Inflammatory macrophage (primary cell): ENCODE measurements at regions not wholly inside any gene's neighbourhood (a gene's known extent, or its start where the extent isn't known, plus 50 kb on each side); places are given as distances from the start of the nearest gene placed in this dataset.
"Not testable (repeated sequence)": the region's sequence is repeated elsewhere in the genome, so short reads cannot be mapped to it uniquely, and the experiment has no call there.

Experiments used
- DNase-seq, 2 donors: peaks; one replicate each; pipeline ENCODE4 v3.0.0-alpha.2; 2020 to 2022

DNA sequence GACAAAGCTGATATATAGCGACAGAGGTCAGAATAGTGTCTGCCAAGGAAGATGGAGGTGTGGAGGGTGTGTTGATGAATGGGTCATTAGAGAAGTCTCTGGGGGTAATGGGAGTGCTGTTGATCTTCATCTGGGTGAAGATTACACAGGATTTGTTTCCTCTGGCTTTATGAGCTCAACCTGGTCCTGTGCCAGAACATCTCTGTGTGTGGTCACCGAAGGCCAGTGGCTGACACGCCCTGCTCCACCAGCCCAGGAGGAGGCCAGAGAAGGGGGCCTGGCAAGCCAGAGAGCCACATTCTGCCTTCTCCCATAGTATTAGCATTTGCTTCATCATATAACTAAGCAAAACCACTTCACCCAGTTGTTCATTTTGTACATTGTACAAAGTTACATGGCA lies 121.1 kb downstream of the ZNF621 start:
- DNase-seq, result no peak

DNA sequence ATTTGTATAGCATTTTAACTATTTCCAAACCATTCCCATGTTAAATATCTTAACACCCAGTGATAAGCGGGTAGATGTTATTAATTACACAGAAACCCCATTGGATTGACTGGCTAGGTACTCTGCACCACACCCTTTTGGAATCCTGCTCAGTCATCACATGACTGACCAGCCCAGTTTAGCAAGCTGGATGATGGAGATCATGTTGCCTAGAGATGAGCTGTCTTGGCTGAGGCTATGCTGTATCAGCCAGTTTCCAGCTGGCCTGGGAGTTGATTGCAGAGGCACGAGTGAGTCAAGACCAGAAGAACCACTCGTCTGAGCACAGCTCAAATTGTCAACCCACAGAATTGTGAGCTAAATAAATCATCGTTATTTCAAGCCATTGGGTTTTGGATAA lies 124.6 kb downstream of the ZNF621 start:
- no peak for DNase-seq

DNA sequence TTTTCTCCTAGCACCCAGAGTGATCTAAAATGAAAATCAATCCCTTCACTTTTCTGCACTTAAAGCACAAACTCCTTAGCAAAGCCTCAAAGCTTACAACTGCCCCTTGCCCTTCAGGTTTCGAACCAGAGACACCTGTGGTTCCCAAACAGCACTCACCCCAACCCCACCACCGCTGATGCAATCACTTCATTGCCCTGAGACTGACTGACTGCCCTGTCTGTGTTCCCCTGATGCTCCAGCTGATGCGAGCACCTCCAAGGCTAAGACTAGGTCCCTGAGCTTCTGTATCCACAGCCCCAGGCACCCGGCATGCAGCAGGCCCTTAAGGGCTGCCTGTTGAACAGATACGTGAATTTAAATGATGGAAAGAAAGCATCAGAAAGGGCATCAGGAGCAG lies 127.3 kb downstream of the ZNF621 start:
- no peak for DNase-seq

DNA sequence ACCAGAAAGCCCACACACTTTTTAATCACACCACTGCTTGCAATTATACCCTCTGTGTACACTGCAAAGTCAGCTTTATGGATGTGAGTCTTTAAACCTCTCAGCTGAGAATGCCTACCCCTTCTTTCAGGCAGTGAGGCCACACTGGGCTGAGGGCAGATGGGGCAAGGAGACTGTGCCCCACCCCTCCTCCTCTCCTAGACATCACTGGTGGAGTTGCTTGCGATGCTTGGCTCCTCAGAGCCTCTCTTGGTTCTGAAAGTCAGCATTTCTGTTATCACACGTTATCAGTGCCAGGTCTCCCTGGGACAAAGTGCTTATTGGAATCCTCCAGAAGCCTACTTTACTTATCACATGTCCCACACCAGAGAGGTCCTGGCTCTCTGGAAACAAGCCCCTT lies 128.2 kb downstream of the ZNF621 start:
- no peak for DNase-seq

DNA sequence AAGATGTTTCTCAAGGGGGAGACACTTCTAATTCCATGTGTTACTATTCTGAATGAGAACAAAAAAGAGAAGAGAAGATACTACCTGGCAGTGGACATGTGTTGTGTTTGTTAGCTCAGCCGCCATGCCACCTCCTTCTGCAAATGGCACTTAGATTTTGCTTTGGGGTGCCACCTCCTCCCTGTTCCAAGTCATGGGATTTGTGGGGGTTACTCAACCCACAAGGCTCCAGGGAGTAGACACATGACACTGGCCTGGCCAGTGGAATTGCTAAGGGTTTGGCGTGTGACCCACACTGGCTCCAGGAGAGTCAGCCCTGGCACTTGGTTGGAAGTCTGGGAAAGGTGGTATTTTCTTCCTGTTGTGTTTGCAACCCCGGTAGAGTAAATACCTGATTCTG lies 129.1 kb downstream of the ZNF621 start:
- no peak for DNase-seq

DNA sequence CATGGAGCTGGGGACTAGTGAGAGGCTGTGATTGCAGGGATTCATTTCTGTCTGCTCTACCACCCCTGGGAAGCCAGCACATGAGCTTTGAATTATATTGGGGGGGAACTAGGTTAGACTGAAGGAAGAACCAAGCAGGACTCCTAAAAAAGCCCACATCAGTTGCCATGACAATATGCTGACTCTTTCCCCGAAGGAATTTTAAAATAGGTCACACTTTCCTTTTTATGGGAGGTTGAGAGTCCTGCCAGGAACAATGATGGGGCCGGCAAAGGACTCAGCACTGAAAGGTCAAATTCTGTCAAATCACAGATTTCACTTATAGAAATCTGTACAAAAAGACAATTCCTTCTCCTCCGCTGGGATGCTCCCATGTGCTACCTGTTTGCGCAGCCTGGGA lies 130.8 kb downstream of the ZNF621 start:
- no peak for DNase-seq

DNA sequence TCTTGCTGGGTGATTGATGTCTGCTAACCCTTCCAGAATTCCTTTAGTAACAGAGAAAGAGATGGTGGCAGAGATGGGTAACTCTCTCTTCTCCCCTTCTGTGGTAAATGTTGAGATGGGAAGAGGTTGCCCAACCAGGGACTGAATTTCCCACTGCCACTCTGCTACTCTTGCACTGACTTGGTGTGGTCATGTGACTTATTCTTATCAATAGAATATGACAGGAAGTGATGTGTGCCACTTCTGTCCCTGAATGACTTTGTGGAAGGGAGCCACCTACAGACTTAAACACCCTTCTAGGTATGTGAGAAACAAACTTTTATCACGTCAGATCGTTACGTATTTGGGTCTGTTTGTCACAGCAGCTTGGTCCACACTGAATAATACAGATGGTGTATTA lies 132.9 kb downstream of the ZNF621 start:
- DNase-seq, result no peak

DNA sequence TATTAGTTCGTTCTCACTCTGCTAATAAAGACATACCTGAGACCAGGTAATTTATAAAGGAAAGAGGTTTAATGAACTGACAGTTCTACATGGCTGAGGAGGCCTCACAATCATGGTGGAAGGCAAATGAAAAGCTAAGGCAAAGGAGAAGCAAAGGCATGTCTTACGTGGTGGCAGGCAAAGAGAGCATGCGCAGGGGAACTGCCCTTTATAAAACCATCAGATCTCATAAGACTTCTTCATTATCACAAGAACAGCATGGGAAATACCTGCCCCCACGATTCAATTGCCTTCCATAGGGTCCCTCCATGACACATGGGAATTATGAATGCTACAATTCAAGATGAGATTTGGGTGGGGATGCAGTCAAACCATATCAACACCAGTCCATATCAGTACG lies 133.5 kb downstream of the ZNF621 start:
- no peak for DNase-seq

DNA sequence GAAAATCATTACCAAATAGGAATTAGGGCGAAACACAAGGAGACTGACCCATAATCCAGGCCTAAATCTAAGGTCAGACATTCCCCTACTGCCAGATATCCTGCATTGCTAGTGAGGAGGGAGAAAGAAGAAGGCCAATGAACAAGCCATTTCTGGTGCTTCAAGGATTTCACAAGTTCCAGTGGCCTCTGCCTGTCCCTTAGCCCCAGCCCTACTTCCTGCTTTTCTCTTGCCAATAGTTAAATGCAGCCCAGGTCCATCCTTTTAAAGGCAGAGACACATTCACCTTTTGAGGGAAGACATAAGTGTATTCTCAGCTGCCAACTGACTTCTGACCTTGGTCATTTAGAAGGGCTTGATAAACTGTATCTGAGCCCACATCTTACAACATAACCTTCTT lies 135.8 kb downstream of the ZNF621 start:
- peak; percentile 51 to 62 for DNase-seq

DNA sequence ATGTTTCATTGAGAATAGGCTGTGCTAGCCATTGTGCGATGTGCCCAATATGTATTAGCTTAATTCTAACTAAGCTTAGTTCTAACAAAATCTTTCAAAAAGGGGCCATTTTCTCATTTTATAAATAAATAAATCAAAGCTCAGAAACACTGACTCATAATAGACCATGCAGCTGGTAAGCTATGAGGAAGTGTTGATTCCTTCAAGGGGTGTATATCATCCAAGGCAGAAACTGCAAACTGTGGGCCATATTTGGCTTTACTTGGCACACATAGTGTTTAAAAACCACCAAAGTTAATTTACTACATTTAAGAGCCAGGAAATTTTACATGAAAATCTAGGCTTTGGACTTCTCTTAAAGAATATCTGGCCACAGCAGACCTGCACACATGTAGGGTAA lies 136.5 kb downstream of the ZNF621 start:
- DNase-seq, result no peak

DNA sequence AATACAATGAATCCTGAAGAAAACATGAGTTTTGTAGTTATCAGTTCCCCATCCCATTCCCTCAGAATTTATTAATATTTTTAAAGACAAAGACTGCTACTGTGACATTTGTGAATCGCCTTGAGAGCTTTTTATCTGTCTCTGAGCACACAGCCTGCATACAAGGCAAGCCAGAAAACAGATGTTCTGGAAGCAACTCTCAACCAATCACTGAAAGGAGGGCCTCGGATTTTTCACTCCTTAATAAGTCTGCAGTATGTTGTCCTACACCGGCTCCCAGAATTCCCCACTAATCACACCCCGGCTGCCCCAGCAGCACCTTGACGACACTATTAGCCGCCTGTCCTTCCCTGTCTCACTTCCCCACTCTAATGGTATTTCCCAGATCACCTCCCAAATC lies 138.5 kb downstream of the ZNF621 start:
- no peak for DNase-seq

DNA sequence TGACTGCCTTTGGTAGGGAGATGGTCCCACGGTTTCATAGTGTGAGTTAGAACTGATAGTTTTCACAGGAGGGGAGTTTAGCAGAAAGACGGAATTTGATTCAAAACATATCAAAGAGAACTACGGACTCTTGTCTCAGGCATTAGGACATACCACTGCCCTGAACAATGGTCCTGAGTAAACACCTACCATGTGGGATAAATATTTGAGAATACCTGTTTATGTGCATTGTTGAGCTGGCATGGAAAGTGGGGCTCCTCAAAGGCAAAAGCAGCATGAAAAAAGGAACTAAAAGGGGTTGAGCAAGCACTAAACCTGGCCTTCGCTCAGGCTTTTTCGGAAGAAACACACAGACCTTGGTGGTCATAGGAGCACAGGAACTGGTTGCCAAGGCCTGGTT lies 144.4 kb downstream of the ZNF621 start:
- no peak for DNase-seq

DNA sequence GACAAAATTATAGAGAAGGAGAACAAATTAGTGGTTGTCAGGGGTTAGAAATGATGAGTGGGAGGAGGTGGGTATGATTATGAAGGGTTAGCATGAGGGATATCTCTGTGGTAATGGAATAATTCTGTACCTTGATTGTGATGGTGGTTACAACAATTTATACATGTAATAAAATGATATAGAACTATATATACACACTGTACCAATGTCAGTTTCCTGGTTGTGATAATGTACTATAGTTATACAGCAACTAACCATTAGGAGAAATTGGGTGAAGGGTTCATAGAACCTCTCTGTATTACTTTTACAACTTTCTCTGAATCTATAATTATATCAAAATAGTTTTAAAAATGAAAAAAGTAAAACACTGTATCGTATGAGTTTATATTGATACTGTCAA lies 148.1 kb downstream of the ZNF621 start:
- DNase-seq, result no peak

DNA sequence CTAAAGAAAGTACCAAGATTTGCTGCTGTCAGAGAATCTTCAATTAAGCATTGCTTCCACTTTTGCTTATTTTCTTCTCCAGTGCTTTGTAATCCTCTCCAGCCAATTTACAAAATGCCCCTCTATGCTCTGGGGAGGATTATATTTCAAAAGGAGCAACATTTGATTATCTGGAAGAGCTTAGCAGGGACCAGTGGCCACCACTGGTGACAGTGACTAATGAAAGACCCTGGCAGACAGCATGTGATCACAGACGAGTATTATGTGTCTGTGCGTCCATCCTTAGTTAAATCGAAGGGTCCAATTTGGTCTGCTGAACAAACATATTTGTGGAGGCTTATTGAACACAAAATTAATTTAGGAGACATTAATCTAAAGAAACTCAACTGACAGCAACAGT lies 152.6 kb downstream of the ZNF621 start:
- DNase-seq, result no peak

DNA sequence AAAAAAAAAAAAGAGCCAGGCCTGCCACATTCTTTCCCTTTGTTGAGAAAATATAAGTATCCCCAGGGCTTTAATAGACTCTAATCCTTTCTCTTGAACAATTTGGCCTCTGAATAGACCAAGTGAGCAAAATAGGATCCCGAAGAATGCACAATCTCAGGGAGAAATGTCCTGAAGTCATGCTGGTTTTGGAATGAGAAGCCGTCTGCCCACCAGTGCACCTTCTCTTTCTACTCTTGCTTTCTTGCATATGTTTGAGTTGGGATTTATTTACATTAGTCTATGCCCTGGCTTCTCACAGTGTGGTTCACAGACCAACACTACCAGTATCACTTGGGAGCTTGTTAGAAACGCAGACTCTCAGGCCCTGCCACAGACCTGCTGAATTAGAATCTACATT lies 153.0 kb downstream of the ZNF621 start:
- DNase-seq, result no peak

DNA sequence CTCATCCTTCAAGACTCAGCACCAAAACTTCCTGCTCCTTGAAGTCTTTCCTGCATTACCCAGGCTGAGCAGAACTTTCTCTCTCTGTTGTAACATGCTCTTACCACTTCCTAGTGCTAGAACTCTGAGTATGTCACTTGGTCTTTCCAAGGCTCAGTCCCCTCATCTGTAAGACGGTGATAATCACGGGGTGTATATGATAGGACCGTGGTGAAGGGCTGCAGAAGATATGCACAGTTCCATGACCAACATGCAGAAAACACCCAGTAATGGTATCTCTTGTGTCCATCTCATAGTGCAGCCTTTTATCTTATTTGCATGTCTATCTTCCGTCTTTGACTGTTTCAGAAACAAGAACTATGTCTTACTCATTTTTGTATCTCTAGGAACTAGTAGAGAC lies 154.5 kb downstream of the ZNF621 start:
- DNase-seq, result no peak

DNA sequence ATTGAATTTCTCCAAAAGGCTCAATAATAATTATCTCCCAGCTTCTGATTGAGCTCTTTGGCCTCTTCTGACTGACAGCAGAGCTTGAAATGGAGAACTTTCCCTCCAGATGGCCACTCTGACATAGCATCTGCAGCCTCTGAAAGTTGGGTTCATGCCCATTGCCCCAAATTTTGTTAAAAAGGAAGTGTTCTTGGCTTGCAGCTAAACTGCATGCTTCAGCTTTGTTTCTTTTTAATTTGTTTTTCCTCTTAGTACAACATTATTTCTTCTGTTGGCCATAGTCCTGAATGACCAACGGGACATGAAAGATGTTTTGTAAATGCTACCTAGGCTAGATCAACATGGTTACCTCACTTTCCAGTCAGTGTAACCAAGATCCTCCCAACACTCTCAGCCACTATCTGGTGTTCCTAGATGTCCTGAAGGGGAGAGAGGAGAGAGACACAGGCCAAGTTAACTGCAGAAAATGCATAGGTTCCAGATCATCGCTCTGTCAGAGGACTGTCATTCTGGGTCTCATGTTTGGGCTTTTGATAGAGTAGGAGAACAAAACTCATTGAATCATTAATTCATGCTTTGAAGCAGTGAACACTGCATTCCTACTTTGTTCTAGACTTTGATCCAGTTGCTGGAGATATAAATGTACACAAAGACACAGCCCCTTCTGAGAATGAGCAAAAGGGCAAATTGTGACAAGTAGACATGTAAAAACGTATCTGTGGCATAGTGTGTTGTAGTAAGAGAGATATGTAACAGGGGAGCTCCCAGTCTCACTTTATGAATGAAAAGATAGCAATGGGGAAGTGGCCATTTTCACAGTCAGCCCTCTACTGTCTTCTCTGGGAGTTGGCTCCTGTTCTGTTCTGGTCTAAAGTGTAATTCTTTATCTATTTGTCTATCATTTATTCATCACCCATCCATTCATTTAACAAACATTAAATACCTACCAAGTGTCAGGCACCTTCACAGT lies 156.2 kb downstream of the ZNF621 start:
- DNase-seq, result peak in 1 of 2 donors; percentile 12

DNA sequence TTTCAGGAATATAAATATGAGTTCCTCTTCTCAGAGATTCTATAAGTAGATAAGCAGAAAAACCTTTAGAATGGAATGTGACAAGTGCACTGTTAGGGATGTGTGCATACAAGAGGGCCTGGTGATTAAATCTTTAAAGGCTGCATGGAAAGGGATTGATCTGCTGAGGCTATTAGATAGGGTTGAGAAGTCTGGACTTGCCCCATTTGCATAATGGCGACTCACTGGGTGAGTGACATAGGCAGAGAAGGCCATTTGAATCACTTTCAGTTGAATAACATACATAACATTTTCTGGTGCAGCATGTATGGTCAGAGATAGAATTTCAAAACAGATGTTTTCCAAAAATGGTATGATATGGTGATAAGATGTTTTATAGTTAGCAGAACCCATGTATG lies 156.9 kb downstream of the ZNF621 start:
- no peak for DNase-seq

DNA sequence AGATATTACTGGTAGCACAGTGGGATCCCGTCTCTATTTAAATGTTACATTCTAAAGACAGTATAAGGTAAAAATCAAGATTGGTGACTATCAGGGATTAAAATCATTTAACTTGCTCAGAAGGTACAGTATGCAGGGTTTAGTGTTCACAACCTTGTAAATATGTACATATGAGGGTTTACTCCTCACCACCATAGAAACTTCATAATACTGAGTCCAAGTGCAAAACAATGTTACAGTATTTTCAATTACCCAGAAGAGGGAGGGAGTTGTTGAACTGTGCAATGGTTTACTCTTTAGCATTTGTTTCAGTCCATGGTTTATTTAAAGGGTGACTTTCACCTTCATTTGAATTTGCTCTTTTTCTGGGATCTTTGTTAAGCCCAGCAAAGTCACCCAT lies 165.1 kb downstream of the ZNF621 start:
- no peak for DNase-seq

DNA sequence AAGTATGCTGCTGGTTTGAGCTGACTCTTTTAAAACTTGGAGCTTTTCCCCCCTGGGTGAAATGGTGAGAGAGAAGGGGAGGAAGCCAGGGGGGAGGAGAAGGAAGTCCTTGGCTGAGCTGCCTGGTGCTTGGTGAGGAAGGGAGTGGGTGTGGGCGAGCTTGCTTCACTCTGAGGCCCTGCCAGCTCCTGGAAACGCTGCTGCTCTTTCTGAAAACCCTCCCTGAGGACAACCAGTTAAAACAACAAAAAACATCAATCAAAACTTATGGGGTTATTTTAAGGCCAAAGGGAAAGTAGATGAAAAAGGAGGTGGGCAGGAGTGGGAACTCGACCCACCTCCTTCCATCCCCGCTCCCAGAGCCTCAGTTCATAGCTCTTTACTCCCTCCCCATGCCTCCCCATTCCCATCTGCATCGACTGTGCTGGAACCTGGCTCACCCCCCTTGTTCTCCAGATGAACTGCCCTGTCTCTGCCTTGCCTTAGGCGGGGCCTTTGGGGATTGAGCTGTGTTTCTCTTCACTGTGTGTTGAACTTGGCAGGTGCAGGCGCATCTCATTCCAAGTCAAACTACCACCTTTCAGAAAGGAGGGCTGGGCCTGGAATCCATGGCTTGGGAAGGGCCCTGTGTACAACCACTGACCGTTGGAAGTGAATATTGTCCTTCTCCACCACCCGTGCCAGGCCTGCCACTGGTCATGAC lies 166.1 kb downstream of the ZNF621 start:
- peak; percentile 68 to 78 for DNase-seq

DNA sequence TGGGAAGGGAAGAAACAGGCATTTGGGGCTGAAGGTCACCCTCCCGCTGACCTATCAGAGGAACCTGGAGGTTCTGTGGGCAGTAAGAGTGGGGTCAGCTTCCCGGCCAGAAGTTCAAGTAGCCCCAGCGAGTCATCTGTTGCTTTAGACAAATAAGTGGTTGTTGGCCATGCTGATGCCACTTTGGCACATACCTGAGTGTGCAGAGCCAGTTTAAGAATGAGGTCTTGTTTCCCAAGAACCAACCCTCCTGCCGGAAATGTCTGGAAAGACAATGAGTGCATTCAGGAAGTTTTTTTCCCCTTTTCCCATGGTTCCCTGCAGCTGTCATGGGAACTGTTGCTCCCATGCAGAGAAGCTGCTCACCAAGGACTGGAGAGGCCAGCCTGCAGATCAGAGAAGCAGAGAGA lies 166.7 kb downstream of the ZNF621 start:
- DNase-seq, result peak in 1 of 2 donors; percentile 42

DNA sequence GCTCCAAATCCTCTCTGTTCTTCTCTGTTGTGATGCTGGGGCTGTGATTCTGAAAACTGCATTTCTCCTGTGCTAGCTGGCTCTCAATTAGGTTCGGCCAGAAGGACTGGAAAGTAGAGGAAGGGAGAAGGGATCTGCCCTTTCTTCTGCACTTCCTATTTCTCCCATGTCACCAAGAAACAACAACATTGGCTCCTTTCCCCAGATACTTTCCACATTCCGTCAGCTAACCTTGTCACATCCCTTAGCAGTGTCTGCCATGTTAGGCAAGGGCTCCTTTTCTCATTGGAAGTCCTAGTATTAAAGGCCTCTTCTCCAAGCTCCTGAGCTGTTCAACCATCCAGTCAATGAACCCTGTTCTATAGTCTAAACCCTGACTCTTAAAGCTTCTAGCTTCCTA lies 171.1 kb downstream of the ZNF621 start:
- DNase-seq, result no peak

DNA sequence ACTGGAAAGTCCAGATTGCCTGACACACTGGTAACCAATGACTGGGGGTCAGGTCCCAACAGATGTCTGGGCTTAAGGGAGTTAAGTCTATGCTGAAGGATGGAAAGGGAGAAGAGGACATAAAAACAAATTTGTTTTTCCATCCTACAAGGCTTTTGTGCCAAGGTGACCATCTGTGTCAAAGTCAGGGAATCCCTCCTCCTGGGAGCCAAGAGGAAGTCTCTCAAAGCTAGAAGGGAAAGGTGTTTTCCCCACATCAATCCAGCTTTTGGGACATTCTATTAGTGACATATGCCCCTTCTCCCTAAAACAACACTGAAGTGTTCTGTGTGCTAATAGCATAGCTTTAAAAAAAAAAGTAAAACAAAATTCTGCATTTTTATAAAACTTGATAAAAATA lies 173.9 kb downstream of the ZNF621 start:
- not testable (repeated sequence) for DNase-seq

DNA sequence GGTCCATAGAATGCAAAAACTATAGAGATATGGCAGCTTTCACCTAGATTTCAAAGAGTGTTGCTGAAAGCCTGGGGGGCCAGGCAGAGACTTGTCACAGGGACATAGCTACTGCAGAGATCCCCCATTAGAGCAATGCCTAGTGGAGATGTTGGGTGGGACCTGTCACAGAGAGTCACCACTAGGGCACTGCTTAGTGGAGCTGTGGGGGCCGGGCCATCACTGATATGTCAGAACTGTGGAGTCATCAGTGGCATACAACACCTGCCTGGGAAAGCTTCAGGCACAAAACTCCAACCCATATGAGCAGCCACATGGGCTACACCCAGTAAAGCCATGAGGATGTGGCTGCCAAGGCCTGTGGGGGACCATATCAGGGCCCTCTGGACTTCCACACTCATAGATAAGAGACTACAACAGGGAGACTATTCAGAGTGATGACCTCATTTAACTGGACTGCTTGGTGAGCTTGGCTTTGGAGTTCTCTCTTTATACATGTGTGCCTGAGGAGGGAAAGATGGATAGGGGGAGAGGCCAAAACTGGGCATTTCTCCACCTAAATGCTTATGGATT lies 176.3 kb downstream of the ZNF621 start:
- DNase-seq, result no peak
